HG03469 (cell line): ENCODE measurements at regions not wholly inside any gene's neighbourhood (a gene's known extent, or its start where the extent isn't known, plus 50 kb on each side); places are given as distances from the start of the nearest gene placed in this dataset.

Source experiments
- ATAC-seq: cut with Tn5 transposase; IDR thresholded peaks from one replicate; pipeline ENCODE4 v1.9.1; 2021; ENCODE audit warnings: mild to moderate bottlenecking, moderate library complexity, moderate number of reproducible peaks; ENCODE audit not compliant: unreplicated experiment

DNA sequence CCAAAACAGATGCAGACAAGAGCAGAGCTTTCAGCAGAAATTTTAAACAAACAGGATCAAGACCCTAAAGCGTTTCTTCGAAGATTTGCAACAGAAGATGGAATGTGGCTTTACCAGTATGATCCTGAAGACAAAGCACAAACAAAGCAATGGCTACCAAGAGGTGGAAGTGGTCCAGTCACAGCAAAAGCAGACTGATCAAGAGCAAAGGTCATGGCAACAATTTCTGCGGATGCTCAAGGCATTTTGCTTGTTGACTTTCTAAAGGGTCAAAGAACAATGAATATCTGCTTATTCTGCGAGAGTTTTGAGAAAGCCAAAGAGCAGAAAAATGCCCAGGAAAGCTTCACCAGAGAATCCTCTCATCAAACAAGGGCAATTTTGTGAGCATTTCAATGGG is 130.4 kb downstream of the MBL2 start:
- no peak for ATAC-seq

- ATAC-seq: no peak
Observed at GRCh38 chr10:52644373-52645186, 128.0 kb downstream of the MBL2 start.

DNA sequence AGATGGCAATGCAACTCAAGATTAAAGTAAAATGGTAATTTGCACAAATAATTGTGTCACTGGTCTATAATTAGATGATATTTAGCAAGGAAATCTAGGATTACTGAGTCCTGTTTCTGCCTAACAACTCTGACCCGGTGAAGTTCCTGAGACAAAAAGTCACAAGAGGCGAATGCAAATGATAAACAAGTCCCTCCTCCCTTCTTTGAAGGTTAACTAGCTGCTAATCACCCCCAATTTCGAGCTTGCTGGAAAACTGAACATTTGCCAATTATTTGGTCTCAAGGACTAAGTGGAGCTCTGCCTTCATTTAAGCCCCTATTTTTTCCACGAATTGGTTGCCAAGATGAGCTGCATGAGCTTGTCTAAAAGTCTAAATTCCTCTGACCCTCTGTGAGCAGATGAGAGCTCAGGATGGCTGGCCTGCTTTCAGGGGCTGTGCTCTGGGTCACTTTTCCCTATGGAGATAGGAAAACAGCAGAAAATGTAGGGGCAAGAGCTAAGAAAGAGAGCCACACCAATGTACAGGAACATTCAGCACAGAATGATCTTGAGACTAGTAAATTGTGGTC is 127.3 kb downstream of the MBL2 start:
- ATAC-seq: no peak

DNA sequence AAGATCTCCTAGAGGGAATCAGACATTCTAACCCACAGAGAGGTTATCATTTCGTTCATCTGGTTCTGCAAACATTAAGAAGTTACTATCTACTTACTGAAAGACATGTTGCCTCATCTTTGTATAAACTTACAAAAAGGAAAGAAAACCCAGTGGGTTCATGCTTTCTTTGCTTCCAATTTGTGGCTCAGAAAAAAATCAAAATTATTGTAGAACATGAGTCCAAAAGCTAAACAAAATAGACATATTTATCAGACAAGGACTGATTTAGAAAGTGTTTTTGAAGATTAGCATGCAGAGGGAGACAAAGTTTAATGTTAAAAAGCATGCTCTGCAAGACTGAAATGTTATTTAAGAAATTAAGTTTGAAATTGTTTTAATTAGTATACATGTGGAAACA is 123.1 kb downstream of the MBL2 start:
- ATAC-seq: no peak

DNA sequence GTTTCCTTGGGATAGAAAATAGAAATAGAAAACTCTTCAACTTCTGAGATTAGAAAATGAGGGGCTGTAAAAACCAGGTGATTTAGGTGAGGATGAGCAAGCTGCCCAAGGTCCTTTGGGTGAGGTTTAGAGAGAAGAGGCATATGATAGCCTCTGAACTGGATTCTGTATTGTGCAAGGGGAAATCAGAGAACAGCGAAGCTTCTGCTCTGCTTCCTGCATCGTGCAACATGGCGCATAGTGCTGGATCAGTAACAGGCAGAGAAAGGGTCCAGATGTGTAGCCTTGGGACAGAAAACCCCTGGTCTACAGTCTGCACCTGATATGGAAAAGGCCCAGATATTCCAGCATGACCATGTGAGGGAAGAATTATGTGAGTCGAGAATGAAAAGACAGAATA is 121.7 kb downstream of the MBL2 start:
- ATAC-seq: no peak

GRCh38 chr10:52651293-52651692 is 121.3 kb downstream of the MBL2 start:
- no peak for ATAC-seq

DNA sequence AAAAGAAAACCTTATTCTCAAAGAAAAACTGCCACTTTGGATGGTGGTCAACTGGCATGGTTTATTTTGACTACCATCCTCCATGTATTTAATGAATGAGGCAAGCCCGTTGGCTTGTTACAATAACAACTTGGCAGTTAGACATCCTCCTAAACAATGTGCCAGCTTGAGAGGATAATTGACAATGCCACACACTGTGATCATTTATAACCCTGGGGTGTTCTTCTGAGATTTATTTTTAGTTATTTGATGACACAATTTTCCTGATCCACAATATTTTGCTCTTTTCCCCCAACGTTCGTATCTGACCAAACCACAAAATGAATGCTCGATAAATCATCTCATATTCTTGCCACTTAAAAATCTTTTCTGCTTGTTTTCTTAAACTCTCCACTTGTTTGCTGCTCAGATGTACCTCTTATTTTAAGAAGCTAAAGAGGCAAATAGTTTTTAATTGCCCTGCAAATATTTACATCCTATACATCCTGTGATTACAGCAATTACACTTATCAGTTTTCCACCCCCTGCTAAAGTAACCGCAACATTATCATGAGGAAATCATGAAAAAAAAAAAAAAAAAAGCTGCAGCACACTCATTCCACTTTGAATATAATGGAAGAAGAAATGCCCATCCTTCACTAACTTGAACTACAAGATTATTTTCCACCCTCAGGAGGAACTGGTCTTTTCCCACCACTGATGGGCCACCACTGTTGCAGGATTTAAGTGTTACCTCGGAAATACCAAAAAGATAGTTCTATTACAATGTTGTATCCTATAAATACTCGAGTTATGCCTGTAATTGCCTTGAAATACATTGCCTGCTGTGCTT is 119.9 kb downstream of the MBL2 start:
- ATAC-seq: no peak

DNA sequence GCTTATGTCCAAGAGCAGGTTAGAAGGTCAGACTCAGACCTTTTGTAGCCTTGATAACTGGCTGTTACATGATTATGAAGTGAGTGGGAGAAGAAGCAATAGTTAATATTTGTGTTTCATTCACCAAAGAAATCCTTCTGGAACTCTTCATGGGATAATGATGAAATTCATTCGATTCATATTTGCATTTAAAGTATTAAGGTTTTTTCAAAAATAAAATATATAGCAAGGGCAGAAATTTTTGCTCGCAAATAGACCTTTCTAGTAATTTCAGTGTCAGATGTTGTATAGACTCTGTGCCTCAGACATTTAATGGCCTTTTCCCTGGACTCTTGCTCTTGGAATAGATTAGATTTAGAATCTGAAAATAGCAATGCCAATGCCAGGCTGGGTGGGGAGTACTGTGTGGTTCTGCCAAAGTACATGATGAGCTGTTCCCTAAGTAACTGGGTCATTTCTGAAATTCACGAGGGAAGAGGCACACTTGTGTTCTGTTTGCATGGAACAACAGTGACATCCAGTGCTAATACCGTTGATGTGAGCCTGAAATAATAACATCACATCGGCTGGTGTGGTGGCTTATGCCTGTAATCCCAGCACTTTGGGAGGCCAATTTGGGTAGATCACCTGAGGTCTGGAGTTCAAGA is 119.2 kb downstream of the MBL2 start:
- ATAC-seq: no peak

- ATAC-seq: no peak
Observed at GRCh38 chr10:52654201-52654600, 118.4 kb downstream of the MBL2 start.

DNA sequence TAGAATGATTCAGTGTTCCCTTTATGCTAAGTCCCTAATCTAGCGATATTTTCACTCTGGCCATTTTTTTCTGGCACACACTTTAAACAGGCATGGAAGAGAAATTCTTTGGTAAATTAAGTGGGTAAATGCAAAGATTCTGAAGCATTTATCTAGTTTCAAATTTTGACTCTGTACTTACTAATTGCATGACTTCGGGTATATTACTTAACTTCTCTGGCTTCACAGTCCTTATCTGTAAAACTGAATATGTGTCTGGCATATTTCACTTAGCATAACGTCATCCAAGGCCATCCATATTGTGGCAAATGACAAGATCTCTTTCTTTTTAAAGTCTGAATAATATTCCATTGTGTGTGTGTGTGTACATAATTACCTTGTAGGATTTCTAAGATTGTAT is 114.5 kb downstream of the MBL2 start:
- no peak for ATAC-seq

DNA sequence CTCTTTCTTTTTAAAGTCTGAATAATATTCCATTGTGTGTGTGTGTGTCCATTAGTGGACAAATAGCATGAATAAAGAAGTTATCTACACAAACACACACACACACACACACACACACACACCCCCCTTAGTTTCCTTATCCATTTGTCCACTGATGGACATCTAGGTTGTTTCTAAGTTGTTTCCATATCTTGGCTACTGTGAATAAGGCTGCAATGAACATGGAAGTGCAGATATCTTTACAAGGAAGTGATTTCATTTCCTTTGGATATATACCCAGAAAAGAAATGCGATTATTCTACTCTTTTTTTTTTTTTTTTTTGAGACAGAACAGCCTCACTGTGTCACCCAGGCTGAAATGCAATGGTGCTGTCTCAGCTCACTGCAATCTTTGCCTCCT is 113.5 kb downstream of the MBL2 start:
- ATAC-seq: no peak

DNA sequence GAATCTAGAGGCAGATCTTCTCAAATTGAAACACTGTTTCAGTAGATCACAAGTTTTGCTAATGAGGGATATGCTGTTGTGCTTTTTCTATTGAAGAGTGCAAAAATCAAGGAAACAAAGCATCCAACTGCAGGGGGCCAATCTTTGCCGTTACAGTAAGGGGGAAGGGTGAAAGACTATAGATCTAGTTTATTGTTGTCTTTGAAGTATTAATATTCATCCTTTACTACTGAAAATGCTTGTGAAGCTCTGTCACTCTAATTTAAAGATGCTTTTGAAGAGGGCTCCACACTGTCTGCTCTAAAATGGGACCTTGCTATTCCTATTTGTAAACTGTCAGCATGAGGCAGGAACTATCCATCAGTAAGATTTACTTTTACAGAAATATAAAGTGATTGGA is 110.3 kb downstream of the MBL2 start:
- ATAC-seq: no peak

- no peak for ATAC-seq
Observed at GRCh38 chr10:52663161-52663560, 109.4 kb downstream of the MBL2 start.

DNA sequence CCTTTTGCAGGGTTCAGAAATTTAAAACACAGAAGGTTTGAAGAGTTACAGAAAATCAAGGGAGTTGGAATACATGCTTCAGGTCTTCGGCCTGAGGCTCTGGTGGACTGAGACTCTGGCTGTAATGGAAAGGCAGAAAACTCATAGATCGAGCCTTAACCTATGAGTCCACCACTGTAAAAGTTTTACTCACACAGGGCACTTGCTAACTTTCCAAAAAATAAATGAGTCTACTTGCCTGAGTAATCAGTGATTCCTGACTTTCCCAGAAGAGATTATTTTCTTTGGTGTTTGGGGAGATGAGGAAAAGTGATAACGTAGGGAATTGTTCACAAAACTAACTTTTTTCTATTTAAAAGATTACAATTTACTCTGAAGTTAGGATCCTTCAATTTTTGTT is 108.0 kb downstream of the MBL2 start:
- ATAC-seq: no peak

DNA sequence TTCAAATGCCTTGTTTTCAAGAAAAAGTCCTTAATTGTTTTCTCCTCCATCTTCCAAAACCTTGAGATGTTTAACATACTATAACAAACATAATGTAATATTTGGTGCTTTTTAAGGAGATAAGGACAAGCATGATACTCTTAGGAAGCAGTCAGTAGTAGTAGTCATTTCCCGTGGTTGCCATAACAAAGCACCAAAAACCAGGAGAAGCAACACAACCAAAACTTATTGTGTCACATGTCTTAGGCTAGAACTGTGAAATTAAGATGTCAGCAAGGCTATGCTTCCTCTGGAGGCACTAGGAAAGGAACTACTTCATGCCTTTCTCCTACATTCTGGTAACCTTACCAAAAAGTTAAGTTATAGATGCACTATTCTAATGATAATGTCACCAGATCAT is 106.8 kb downstream of the MBL2 start:
- ATAC-seq: no peak

GRCh38 chr10:52666931-52667330 is 105.7 kb downstream of the MBL2 start:
- no peak for ATAC-seq

DNA sequence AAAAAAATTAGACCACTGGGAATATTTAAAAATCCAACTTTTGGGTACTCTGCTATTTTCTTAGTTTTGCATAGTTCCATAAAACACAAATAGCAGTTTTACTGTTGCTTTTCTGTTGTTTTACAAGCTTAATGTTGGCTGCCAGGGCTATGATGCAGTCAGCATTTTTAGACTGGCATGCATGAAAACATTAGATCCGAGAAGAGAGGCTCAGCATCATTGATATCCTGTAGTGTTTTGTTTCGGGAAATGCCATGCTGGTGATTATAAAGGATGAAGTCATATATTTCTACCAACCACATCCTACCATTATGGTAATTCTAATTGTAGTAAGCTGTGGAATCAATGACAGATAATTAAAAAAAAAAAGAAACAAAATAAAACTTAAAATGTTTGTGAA is 104.6 kb downstream of the MBL2 start:
- no peak for ATAC-seq

- no peak for ATAC-seq
Observed at GRCh38 chr10:52672880-52673279, 99.7 kb downstream of the MBL2 start.

DNA sequence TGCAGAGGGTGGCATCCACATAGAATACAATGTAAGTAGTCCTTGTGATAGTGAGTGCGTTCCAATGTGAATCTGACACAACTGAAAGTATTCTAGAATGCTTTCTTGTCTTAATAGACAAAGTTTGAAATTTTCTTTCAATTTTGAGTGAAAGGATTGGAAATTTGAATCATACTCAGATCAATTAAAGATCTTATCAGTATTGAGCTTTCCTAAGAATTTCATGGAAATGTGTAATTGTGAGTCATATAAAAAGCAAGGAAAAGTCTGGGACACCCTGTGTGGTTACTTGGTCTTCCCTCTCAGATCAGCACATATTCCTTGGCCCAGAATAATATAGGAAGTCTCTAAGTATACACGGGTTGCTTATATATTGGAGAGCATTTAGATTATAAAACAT is 99.1 kb downstream of the MBL2 start:
- no peak for ATAC-seq

DNA sequence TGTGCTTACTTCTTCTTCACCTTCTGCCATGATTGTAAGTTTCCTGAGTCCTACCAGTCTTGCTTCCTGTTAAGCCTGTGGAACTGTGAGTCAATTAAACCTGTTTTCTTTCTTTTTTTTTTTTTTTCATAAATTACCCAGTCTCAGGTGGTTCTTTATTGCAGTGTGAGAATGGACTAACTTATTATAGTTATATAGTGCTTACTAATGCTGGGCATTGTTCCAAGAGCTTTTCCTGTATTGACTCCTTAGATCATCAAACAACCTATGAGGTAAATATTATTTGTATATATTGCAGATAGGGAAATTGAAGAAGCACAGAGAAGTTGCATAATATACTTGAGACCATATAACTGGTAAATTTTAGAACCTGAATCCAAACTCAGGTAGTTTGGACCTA is 98.1 kb downstream of the MBL2 start:
- no peak for ATAC-seq

- no peak for ATAC-seq
Observed at GRCh38 chr10:52677086-52677485, 95.5 kb downstream of the MBL2 start.
